HCT116 (cell line): ENCODE measurements at regions not wholly inside any gene's neighbourhood (a gene's known extent, or its start where the extent isn't known, plus 50 kb on each side); places are given as distances from the start of the nearest gene placed in this dataset.

Source experiments
- ATAC-seq: fragments of 200-7000 bp; cut with Tn5 transposase; 2 replicates; pipeline ENCODE4 v1.9.1; 2020; ENCODE audit warnings: mild to moderate bottlenecking, moderate library complexity
- BruUV-seq: library from RNA; stranded (reverse); fragments of 400-500 nt; replicated peaks from 2 replicates; lab custom pipeline; 2021; lab: Mats Ljungman, UMichigan
- CTCF ChIA-PET: fragments of 300-600 bp; sonication (Branson Sonifier 250); formaldehyde crosslinking; loops from one replicate; lab custom pipeline; 2021; ENCODE audit warnings: antibody characterized with exemption; lab: Charles Lee
- POLR2A ChIA-PET: fragments of 300-600, 350-600 bp; sonication (Branson Sonifier 250); formaldehyde crosslinking; loops from one replicate; lab custom pipeline; 2021; ENCODE audit warnings: antibody characterized with exemption; lab: Charles Lee
- RAD21 ChIA-PET, 2 experiments: fragments of 300-600 bp; sonication (Branson Sonifier 250); formaldehyde crosslinking; loops; one replicate each; lab custom pipeline; 2023; ENCODE audit warnings: low total read pairs in 2 of 2; ENCODE audit not compliant: uncharacterized antibody in 2 of 2, unreplicated experiment in 2 of 2, low non-redundant PET in 1 of 2; lab: Charles Lee
- DNase-seq: peaks from one replicate; pipeline ENCODE4 v3.0.0-alpha.2; 2010; ENCODE audit warnings: low read depth, low spot score
- H2AFZ ChIP-seq: fragments of 200-600 bp; shearing (Covaris generic), sonication (generic); 2 replicates; pipeline ENCODE4 v1.6.1; 2017; ENCODE audit warnings: low read depth, mixed run types, mixed read lengths, antibody characterized with exemption, low read length; ENCODE audit not compliant: poor library complexity, severe bottlenecking
- H3K27ac ChIP-seq: 2 replicates; pipeline ENCODE4 v1.5.1; 2012; ENCODE audit warnings: low read depth, low read length
- H3K27me3 ChIP-seq: fragments of 200-600 bp; sonication (generic); 2 replicates; pipeline ENCODE4 v1.6.1; 2016; ENCODE audit warnings: mixed run types, low read length, mixed read lengths; ENCODE audit not compliant: insufficient read depth
- H3K36me3 ChIP-seq, 2 experiments: fragments of 200-500 bp in 1 of 2; fragments of 200-600 bp in 1 of 2; sonication (Bioruptor generic) in 1 of 2; sonication (generic) in 1 of 2; 2 replicates each; pipeline versions ENCODE4 v1.5.1 to v1.6.1; 2014 to 2016; ENCODE audit warnings: low read length in 2 of 2, inconsistent platforms in 1 of 2, mixed read lengths in 1 of 2, mixed run types in 1 of 2; ENCODE audit not compliant: insufficient read depth in 2 of 2, control insufficient read depth in 1 of 2
- H3K4me1 ChIP-seq, 2 experiments: fragments of 200-600 bp in 1 of 2; sonication (generic) in 1 of 2; 2 replicates each; pipeline versions ENCODE4 v1.5.1 to v1.6.1; 2012 to 2017; ENCODE audit warnings: low read length in 2 of 2, inconsistent platforms in 1 of 2, mild to moderate bottlenecking in 1 of 2, mixed read lengths in 1 of 2, mixed run types in 1 of 2, moderate library complexity in 1 of 2; ENCODE audit not compliant: insufficient read depth in 2 of 2, control insufficient read depth in 1 of 2
- H3K4me2 ChIP-seq: fragments of 200-600 bp; sonication (generic); 2 replicates; pipeline ENCODE4 v1.6.1; 2017; ENCODE audit warnings: mixed run types, low read length, mixed read lengths
- H3K4me3 ChIP-seq, 2 experiments: fragments of 200-600 bp in 1 of 2; sonication (generic) in 1 of 2; replicated peaks in 1 of 2; 2 replicates each; pipeline ENCODE4 v1.5.1; 2011 to 2016; ENCODE audit warnings: low read length in 2 of 2, control low read depth in 1 of 2, low read depth in 1 of 2, mild to moderate bottlenecking in 1 of 2, mixed read lengths in 1 of 2, mixed run types in 1 of 2
- H3K79me2 ChIP-seq: fragments of 200-600 bp; sonication (generic); 2 replicates; pipeline ENCODE4 v1.6.1; 2017; ENCODE audit warnings: mild to moderate bottlenecking, mixed run types, low read length, moderate library complexity, mixed read lengths; ENCODE audit not compliant: insufficient read depth
- H3K9ac ChIP-seq: fragments of 200-600 bp; sonication (generic); 2 replicates; pipeline ENCODE4 v1.6.1; 2016; ENCODE audit warnings: low read length, mixed read lengths
- H3K9me2 ChIP-seq: fragments of 200-600 bp; sonication (generic), shearing (Covaris generic); 2 replicates; pipeline ENCODE4 v1.6.1; 2017; ENCODE audit warnings: mixed run types, mild to moderate bottlenecking, moderate library complexity; ENCODE audit not compliant: insufficient read depth
- H3K9me3 ChIP-seq, 2 experiments: fragments of 200-500 bp in 1 of 2; fragments of 200-600 bp in 1 of 2; sonication (Bioruptor generic) in 1 of 2; sonication (generic) in 1 of 2; 2 replicates each; pipeline ENCODE4 v1.6.1; 2014 to 2017; ENCODE audit warnings: low read length in 2 of 2, mixed read lengths in 2 of 2, inconsistent platforms in 1 of 2, low read depth in 1 of 2, mild to moderate bottlenecking in 1 of 2, mixed run types in 1 of 2, moderate library complexity in 1 of 2; ENCODE audit not compliant: control insufficient read depth in 1 of 2, insufficient read depth in 1 of 2
- H4K20me1 ChIP-seq: fragments of 200-600 bp; sonication (generic), shearing (Covaris generic); 2 replicates; pipeline ENCODE4 v1.6.1; 2017; ENCODE audit warnings: mixed run types, mild to moderate bottlenecking, moderate library complexity; ENCODE audit not compliant: insufficient read depth
- ELF1 ChIP-seq: IDR thresholded peaks from 2 replicates; pipeline ENCODE4 v1.6.1; 2012; ENCODE audit warnings: low read depth, borderline replicate concordance
- EZH2phosphoT487 ChIP-seq: fragments of 200-600 bp; IDR thresholded peaks from 2 replicates; pipeline ENCODE4 v1.6.1; 2018; ENCODE audit warnings: antibody characterized with exemption, borderline replicate concordance
- JUND ChIP-seq: IDR thresholded peaks from 2 replicates; pipeline ENCODE4 v1.6.1; 2012
- POLR2A ChIP-seq: IDR thresholded peaks from 2 replicates; pipeline ENCODE4 v1.7.0; 2011; ENCODE audit warnings: borderline replicate concordance; ENCODE audit not compliant: insufficient read depth, insufficient read length; ENCODE audit errors: extremely low read depth
- POLR2AphosphoS5 ChIP-seq: IDR thresholded peaks from 2 replicates; pipeline ENCODE4 v1.6.1; 2011; ENCODE audit warnings: mild to moderate bottlenecking, low read depth, low read length, moderate library complexity
- RAD21 ChIP-seq: IDR thresholded peaks from 2 replicates; pipeline ENCODE4 v1.6.1; 2012; ENCODE audit warnings: low read depth, mild to moderate bottlenecking
- SRF ChIP-seq: IDR thresholded peaks from 2 replicates; pipeline ENCODE4 v1.6.1; 2012; ENCODE audit warnings: low read depth
- TCF7L2 ChIP-seq: IDR thresholded peaks from 2 replicates; pipeline ENCODE4 v1.7.0; 2011; ENCODE audit warnings: borderline replicate concordance, inconsistent platforms; ENCODE audit not compliant: insufficient read depth, insufficient read length; ENCODE audit errors: extremely low read depth
- ZFX ChIP-seq: fragments of 450-650 bp; IDR thresholded peaks from 2 replicates; pipeline ENCODE4 v1.6.1; 2017
- ZNF274 ChIP-seq: fragments of 200-500 bp; sonication (Bioruptor generic); IDR thresholded peaks from 2 replicates; pipeline ENCODE4 v1.6.1; 2014; ENCODE audit warnings: mild to moderate bottlenecking, low read depth, low read length, inconsistent platforms
- intact Hi-C: fragments of 100-400 bp; cut with micrococcal nuclease; formaldehyde crosslinking; loops from 2 replicates; pipeline ENCODE4 v1.10.0; 2022
- TF ChIP-seq, protein P1 (sequence below), 3 experiments: fragments of 200-600 bp in 1 of 3; sonication (generic) in 1 of 3; IDR thresholded peaks in 2 of 3; conservative IDR thresholded peaks in 1 of 3; 2 replicates each; pipeline ENCODE4 v1.5.1; 2012 to 2017; ENCODE audit warnings: low read depth in 2 of 3, low read length in 2 of 3, antibody characterized with exemption in 1 of 3, borderline replicate concordance in 1 of 3, control low read depth in 1 of 3, mild to moderate bottlenecking in 1 of 3, mixed read lengths in 1 of 3, mixed run types in 1 of 3, moderate library complexity in 1 of 3; ENCODE audit not compliant: insufficient read depth in 1 of 3
- TF ChIP-seq, protein P2 (sequence below): IDR thresholded peaks from 2 replicates; pipeline ENCODE4 v1.6.1; 2012
- TF ChIP-seq, protein P3 (sequence below): IDR thresholded peaks from 2 replicates; pipeline ENCODE4 v1.6.1; 2011; ENCODE audit warnings: mild to moderate bottlenecking, low read length, moderate library complexity; ENCODE audit not compliant: insufficient replicate concordance; ENCODE audit errors: extremely low read depth

DNA sequence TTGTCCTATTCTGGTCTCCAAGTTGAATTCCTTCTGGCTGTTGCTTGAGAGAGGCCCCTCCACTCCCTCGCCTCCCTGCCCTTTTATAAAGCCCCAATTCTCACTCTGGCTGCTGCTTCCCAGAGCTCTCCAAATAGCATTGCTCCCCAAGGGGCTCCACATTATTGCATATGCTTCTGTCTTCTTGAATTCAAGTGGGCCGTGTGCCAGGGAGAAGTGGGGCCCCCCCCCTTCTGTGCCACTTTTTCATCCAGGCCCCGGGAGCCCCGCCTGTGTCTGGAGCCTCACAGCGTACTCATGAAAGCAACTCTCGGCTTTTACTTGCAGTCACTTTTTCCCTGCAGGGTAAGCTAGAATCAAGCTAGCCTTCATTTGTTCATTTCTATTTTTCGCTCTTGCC lies 265.1 kb downstream of the CCSER2 start:
- CTCF ChIA-PET: no interaction called here
- H3K79me2 ChIP-seq: no peaks in the 10 kb centered on the region
- ATAC-seq (no peak), DNase-seq (no peak)
- H3K9me2 ChIP-seq: no peaks in the 10 kb centered on the region
- H3K4me3 ChIP-seq: no peak overlapping the region
- H3K9me3 ChIP-seq: no peaks in the 10 kb centered on the region
- H3K9ac ChIP-seq: no peak overlapping the region
- H3K27me3 ChIP-seq: peaks cover 14% of the 10 kb centered on the region
- no TSS peak for BruUV-seq
- H3K4me1 ChIP-seq: no peaks in the 10 kb centered on the region
- TF ChIP-seq EZH2phosphoT487: no peak
- TF ChIP-seq SRF: no peak
- no peak for TF ChIP-seq POLR2AphosphoS5
- TF ChIP-seq RAD21: no peak
- TF ChIP-seq, all 23 proteins: peak for 0
- Histone ChIP-seq H4K20me1 (no peaks in the 10 kb centered on the region), H3K36me3 (no peaks in the 10 kb centered on the region), H3K27ac (no peak overlapping the region), H3K4me2 (no peak overlapping the region), H2AFZ (no peak overlapping the region)
- intact Hi-C loops: no loop called here
- POLR2A ChIA-PET: no interaction called here
- RAD21 ChIA-PET: no interaction called here

DNA sequence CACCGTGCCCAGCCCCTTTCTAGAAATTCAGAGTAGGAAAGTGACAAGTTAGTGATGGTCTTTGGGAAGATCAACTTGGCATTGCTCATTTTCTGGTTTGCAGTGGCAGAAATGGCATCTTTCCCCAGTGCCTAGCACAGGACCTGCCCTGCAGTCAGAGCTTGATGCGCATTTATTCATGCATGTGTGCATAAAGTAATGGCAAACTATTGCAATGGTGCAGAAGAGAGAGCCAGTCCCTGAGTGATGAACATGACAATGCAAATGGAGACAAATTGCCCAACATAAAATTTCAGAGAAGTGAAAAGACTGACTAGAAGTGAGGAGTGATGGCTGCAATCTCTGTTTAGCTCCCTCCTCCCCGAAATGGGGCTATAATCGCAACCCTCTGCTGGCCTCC lies 268.2 kb downstream of the CCSER2 start:
- no peaks in the 10 kb centered on the region for H3K79me2 ChIP-seq
- no peak for ATAC-seq
- no peaks in the 10 kb centered on the region for H3K4me1 ChIP-seq
- no peaks in the 10 kb centered on the region for H3K9me2 ChIP-seq
- ChIA-PET POLR2A (no interaction called here), RAD21 (no interaction called here), CTCF (no interaction called here)
- H3K27ac ChIP-seq: no peak overlapping the region
- H3K36me3 ChIP-seq: no peaks in the 10 kb centered on the region
- no peak overlapping the region for H3K4me3 ChIP-seq
- H3K27me3 ChIP-seq: peaks cover 23% of the 10 kb centered on the region
- intact Hi-C loops: no loop called here
- H3K9me3 ChIP-seq: no peaks in the 10 kb centered on the region
- H3K4me2 ChIP-seq: no peak overlapping the region
- no TSS peak for BruUV-seq
- DNase-seq: no peak
- H2AFZ ChIP-seq: no peak overlapping the region
- H4K20me1 ChIP-seq: no peaks in the 10 kb centered on the region
- H3K9ac ChIP-seq: no peak overlapping the region
- TF ChIP-seq ELF1: no peak
- TF ChIP-seq, protein P1, sequence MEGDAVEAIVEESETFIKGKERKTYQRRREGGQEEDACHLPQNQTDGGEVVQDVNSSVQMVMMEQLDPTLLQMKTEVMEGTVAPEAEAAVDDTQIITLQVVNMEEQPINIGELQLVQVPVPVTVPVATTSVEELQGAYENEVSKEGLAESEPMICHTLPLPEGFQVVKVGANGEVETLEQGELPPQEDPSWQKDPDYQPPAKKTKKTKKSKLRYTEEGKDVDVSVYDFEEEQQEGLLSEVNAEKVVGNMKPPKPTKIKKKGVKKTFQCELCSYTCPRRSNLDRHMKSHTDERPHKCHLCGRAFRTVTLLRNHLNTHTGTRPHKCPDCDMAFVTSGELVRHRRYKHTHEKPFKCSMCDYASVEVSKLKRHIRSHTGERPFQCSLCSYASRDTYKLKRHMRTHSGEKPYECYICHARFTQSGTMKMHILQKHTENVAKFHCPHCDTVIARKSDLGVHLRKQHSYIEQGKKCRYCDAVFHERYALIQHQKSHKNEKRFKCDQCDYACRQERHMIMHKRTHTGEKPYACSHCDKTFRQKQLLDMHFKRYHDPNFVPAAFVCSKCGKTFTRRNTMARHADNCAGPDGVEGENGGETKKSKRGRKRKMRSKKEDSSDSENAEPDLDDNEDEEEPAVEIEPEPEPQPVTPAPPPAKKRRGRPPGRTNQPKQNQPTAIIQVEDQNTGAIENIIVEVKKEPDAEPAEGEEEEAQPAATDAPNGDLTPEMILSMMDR (IDR thresholded peaks at IDR 0.05 in 2 of 3, conservative IDR thresholded peaks at IDR 0.05 in 1 of 3; ENCODE audit: borderline replicate concordance in 1 of 3, insufficient read depth in 1 of 3, low read depth in 2 of 3, low read length in 2 of 3): no peak
- TF ChIP-seq, protein P2, sequence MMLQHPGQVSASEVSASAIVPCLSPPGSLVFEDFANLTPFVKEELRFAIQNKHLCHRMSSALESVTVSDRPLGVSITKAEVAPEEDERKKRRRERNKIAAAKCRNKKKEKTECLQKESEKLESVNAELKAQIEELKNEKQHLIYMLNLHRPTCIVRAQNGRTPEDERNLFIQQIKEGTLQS: no peak
- TF ChIP-seq POLR2A: no peak
- no peak for TF ChIP-seq TCF7L2
- TF ChIP-seq JUND: no peak
- no peak for TF ChIP-seq ZFX
- TF ChIP-seq, protein P3, sequence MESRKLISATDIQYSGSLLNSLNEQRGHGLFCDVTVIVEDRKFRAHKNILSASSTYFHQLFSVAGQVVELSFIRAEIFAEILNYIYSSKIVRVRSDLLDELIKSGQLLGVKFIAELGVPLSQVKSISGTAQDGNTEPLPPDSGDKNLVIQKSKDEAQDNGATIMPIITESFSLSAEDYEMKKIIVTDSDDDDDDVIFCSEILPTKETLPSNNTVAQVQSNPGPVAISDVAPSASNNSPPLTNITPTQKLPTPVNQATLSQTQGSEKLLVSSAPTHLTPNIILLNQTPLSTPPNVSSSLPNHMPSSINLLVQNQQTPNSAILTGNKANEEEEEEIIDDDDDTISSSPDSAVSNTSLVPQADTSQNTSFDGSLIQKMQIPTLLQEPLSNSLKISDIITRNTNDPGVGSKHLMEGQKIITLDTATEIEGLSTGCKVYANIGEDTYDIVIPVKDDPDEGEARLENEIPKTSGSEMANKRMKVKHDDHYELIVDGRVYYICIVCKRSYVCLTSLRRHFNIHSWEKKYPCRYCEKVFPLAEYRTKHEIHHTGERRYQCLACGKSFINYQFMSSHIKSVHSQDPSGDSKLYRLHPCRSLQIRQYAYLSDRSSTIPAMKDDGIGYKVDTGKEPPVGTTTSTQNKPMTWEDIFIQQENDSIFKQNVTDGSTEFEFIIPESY: no peak
- TF ChIP-seq SRF: no peak
- no peak for TF ChIP-seq ZNF274
